ENCODE measurements at regions not wholly inside any gene's neighbourhood (a gene's known extent, or its start where the extent isn't known, plus 50 kb on each side); places are given as distances from the start of the nearest gene placed in this dataset.

DNA sequence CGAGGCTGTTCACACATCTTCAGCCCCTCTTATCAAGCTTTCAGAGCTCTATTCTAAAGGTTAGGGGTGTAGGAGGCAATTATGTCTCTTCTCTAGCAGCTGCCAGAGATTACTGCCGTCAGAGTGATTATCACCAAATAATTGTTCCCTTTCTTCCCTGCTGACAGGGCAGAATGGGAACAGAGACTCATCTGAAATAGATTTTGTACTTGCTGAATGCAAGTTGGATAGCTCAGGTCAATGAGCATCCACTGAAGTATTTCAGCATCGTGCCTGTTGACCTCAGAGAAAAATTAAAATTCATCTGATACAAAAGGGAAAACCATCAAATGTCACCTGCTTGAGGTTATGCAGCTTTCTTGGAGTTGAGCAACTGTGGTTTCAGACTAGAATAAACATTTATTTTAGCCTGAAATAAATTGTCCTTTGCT lies 213.7 kb upstream of the MAP3K1 start:
- TF ChIP-seq, protein P1, sequence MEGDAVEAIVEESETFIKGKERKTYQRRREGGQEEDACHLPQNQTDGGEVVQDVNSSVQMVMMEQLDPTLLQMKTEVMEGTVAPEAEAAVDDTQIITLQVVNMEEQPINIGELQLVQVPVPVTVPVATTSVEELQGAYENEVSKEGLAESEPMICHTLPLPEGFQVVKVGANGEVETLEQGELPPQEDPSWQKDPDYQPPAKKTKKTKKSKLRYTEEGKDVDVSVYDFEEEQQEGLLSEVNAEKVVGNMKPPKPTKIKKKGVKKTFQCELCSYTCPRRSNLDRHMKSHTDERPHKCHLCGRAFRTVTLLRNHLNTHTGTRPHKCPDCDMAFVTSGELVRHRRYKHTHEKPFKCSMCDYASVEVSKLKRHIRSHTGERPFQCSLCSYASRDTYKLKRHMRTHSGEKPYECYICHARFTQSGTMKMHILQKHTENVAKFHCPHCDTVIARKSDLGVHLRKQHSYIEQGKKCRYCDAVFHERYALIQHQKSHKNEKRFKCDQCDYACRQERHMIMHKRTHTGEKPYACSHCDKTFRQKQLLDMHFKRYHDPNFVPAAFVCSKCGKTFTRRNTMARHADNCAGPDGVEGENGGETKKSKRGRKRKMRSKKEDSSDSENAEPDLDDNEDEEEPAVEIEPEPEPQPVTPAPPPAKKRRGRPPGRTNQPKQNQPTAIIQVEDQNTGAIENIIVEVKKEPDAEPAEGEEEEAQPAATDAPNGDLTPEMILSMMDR (IDR thresholded peaks at IDR 0.05; ENCODE audit: borderline replicate concordance, insufficient read depth, low read depth, low read length), result no peak
- H3K4me3 ChIP-seq (ENCODE audit: low read depth, low read length), result no peak overlapping the region

DNA sequence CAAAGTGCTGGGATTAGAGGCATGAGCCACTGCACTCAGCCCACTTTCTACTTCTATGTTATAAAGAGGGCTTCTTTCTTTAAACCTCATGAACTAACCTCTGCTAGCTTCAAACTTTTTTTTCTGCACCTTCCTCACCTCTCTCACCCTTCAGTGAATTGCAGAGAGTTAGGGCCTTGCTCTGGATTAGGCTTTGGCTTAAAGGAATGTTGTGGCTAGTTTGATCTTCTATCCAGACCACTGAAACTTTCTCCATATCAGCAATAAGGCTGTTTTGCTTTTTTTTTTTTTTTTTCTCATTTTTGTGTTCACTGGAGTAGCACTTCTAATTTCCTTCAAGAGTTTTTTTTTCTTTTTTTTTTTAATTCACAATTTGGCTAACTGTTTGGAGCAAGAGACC lies 216.4 kb upstream of the MAP3K1 start:
- no peak overlapping the region for H3K4me3 ChIP-seq (ENCODE audit: low read depth, low read length)
- TF ChIP-seq, protein P1 (IDR thresholded peaks at IDR 0.05; ENCODE audit: borderline replicate concordance, insufficient read depth, low read depth, low read length), result no peak

DNA sequence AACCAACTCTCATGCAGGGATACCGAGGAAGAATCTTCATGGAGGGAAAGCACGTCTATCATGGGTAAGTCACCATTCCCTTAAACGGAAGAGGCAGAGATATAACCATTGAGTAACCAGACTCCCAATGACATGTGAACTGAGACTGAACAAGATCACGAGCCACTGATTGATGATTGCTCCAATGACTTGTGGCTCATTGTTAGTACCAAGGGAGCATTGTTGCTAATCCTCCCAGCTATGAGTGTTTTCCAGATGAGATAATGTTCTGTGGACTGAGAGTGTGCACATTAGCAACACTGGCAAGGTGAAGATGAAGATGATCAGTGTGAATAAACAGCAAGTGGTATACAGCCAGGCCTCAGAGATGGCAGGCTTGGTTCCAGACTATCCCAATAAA lies 219.2 kb upstream of the MAP3K1 start:
- TF ChIP-seq, protein P1 (IDR thresholded peaks at IDR 0.05; ENCODE audit: borderline replicate concordance, insufficient read depth, low read depth, low read length), result no peak
- no peak overlapping the region for H3K4me3 ChIP-seq (ENCODE audit: low read depth, low read length)

DNA sequence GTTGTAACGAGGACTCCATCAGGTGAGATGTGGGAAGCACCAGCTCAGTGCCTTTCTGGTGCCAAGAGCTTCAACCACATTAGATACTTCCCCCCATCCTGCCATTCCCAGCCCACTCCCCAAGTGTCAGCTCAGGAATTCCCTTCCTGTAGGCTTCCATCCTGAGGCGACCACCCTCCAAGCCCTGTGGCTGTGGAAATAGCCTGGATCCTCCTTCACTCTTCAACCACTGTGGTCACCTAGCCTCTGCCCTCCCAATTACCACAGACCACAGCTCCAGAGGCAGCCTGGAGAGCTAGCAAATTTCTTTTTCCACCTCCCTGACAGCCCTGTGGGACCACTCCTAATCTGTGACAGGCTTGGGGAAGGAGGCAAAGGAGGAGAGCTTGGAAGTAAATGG lies 219.8 kb upstream of the MAP3K1 start:
- TF ChIP-seq, protein P1 (IDR thresholded peaks at IDR 0.05; ENCODE audit: borderline replicate concordance, insufficient read depth, low read depth, low read length), result no peak
- H3K4me3 ChIP-seq (ENCODE audit: low read depth, low read length), result no peak overlapping the region

DNA sequence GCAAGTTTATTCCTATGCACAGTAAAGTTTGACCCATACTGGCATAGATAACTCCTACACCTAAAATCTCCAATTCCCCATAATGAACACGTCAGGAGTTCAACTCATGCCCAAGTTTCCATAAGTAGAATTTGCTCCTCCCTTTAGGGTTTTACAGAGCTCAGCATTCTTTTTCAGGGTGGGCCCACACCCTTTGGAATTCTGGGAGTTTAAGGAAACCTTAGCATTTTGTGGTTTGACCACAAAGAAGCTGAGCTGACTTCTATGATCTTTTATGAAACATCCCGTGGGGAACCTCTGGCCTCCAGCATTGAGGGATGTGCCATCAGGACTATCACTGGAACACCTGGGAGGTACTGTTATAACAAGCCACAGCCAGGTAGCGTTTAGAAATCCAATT lies 220.6 kb upstream of the MAP3K1 start:
- TF ChIP-seq, protein P1 (IDR thresholded peaks at IDR 0.05; ENCODE audit: borderline replicate concordance, insufficient read depth, low read depth, low read length), result no peak
- H3K4me3 ChIP-seq (ENCODE audit: low read depth, low read length), result no peak overlapping the region

DNA sequence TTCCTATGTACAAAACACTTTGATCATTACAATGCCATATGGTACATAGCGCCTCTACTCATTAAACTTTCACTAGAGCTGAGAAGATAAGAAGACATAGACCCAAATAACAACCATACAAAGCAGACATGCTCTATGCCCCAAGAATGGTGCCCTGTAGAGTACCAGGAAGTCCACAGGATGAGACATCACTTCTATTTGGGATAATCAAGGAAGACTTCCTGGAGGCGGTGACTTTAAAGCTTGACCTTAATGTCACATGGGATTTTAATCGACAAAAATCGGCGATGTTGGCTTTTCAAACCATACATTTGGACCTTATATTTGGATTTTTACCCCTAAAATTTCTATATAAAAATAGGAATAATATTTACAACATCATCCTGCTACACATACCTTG lies 224.3 kb upstream of the MAP3K1 start:
- no peak overlapping the region for H3K4me3 ChIP-seq (ENCODE audit: low read depth, low read length)
- TF ChIP-seq, protein P1 (IDR thresholded peaks at IDR 0.05; ENCODE audit: borderline replicate concordance, insufficient read depth, low read depth, low read length), result no peak

DNA sequence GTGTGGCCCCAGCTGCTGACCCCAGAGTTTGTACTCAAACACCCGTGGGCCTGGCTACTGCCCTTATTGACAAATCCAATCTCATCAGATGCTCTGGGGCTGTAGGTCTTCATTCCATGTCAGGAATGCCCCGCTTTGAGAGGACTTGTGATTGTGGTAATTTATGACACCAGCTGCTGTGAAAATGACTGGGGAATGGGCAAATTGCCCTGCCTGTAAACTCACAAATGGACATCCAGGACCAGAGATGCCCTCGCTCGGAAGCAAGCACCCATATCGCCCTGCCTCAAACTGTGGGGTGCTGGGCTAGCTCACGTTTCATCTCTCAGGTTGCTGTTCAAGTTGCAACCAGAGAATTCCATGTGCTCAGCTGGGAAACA lies 225.9 kb upstream of the MAP3K1 start:
- TF ChIP-seq, protein P1 (IDR thresholded peaks at IDR 0.05; ENCODE audit: borderline replicate concordance, insufficient read depth, low read depth, low read length), result no peak
- no peak overlapping the region for H3K4me3 ChIP-seq (ENCODE audit: low read depth, low read length)

Data from GM12875 (cell line).